ENCODE measurements at regions not wholly inside any gene's neighbourhood (a gene's known extent, or its start where the extent isn't known, plus 50 kb on each side); places are given as distances from the start of the nearest gene placed in this dataset.

DNA sequence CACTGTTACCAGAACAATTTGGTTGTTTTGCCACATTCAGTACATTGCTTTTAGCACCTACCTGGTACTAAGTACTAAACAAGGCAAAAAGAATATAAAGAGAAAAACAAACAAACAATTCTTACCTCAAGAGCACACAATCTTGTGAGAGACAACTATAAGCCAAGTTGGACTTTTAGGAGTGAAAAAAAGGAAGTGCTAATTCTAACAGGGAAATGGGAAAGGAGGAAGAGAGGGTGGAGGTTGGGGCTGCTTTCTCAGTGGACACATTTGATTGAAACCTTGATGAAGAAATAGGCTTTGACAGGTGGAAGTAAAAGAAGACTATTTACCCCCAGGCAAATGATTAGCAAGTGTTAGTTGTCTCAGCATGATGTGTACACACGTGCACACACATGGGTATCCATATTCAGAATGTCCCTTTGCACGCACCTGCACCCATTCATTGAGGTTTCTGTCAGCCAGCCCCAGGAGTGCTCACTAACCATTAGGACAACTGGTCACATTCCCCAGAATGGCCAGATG, 302.6 kb downstream of the ACTL7B start:
- H3K4me1 ChIP-seq (ENCODE audit: control insufficient read depth, low read length), result no peaks in the 10 kb centered on the region
- H3K9me2 ChIP-seq (replicated peaks; ENCODE audit: control insufficient read depth, low read length), result no peaks in the 10 kb centered on the region
- H4K20me1 ChIP-seq (ENCODE audit: control insufficient read depth, insufficient read depth, low read depth, low read length), result no peaks in the 10 kb centered on the region
- H3K4me2 ChIP-seq (ENCODE audit: low read length), result no peak overlapping the region
- no peaks in the 10 kb centered on the region for H3K79me2 ChIP-seq (ENCODE audit: control insufficient read depth, low read length)
- no peak for TF ChIP-seq EZH2phosphoT487 (IDR thresholded peaks at IDR 0.05; ENCODE audit: borderline replicate concordance, low read length)
- TF ChIP-seq, protein P1, sequence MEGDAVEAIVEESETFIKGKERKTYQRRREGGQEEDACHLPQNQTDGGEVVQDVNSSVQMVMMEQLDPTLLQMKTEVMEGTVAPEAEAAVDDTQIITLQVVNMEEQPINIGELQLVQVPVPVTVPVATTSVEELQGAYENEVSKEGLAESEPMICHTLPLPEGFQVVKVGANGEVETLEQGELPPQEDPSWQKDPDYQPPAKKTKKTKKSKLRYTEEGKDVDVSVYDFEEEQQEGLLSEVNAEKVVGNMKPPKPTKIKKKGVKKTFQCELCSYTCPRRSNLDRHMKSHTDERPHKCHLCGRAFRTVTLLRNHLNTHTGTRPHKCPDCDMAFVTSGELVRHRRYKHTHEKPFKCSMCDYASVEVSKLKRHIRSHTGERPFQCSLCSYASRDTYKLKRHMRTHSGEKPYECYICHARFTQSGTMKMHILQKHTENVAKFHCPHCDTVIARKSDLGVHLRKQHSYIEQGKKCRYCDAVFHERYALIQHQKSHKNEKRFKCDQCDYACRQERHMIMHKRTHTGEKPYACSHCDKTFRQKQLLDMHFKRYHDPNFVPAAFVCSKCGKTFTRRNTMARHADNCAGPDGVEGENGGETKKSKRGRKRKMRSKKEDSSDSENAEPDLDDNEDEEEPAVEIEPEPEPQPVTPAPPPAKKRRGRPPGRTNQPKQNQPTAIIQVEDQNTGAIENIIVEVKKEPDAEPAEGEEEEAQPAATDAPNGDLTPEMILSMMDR (IDR thresholded peaks at IDR 0.05; ENCODE audit: low read depth, low read length, poor library complexity, severe bottlenecking), result no peak
- no peaks in the 10 kb centered on the region for H3K9me3 ChIP-seq (ENCODE audit: control insufficient read depth, insufficient read depth, low read length)
- no peak overlapping the region for H3K27ac ChIP-seq (ENCODE audit: low read depth, low read length)
- no peak overlapping the region for H3K4me3 ChIP-seq (ENCODE audit: low read length)
- H3F3A ChIP-seq (ENCODE audit: control insufficient read depth, insufficient read depth), result no peaks in the 10 kb centered on the region
- H3K36me3 ChIP-seq (ENCODE audit: control insufficient read depth, low read length), result no peaks in the 10 kb centered on the region
- no peaks in the 10 kb centered on the region for H3K27me3 ChIP-seq (ENCODE audit: control insufficient read depth, low read length)

DNA sequence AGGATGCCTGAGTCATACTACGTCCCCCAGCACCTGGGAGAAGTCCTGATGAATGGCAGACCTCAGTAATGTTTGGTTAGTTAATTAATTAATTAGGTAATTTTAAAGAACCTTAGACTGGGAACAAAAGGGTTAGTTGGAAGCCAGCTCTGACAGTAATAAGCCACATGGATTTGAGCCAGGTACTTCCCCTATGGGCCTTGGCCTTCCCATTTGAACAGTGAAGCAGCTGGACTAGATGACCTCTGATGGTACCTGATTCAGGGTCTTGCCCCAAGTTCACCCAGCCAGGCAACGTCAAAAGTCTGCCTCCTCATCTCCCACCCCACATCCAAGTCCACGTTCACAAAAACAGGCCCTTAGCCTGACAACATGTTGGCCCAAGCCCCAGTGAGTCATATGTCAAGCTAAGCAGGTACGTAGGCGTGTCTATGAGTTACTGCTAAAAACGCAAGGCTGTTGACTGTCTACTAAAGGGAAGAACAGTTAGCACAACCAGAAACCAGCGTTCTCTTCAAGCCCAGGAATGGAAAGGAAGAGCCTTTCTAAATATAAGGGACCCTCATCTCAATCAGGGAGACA, 303.2 kb downstream of the ACTL7B start:
- H3K4me2 ChIP-seq (ENCODE audit: low read length), result no peak overlapping the region

DNA sequence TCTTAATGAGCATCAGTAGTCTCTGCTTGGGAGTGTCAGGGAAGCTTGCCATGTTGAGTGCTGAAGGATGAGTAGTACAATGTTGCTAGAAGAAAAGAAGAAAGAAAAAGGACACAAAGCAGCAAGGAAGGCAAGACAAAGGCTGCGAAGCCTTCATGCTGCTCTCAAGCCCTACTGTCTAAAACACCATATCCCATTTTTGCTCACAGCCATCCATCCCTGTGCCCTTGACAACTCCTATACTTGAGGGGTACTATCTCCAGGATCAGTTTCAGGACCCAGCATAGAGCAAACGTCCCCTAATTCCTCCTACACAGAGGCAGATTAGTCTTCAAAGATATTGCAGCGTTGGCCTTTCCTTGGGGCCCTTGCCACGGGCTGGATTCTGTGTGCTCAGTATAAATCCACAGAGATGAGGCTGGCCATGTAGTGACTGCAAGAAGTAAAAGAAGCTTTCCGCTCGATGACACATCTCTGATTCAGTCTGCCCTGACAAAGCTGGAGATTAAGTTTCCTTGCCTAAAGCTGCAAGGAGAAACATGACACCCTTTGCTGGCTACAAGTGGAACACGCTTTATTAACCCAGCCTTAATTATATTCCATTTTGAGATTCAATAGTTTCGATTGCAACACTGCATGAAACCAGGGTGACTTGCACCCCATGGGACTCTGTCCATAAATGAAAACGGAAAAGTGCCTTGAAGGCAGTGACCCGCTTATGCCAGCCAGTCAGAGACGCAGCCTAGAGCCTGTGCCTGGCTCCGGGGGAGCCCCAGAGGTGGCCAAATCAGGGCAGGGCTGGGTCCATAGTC, 304.6 kb downstream of the ACTL7B start:
- Histone ChIP-seq H3K79me2 (ENCODE audit: control insufficient read depth, low read length) (no peaks in the 10 kb centered on the region), H3K4me2 (ENCODE audit: low read length) (no peak overlapping the region), H3K9me2 (replicated peaks; ENCODE audit: control insufficient read depth, low read length) (no peaks in the 10 kb centered on the region), H3K27ac (ENCODE audit: low read depth, low read length) (no peak overlapping the region), H3K27me3 (ENCODE audit: control insufficient read depth, low read length) (no peaks in the 10 kb centered on the region), H3F3A (ENCODE audit: control insufficient read depth, insufficient read depth) (no peaks in the 10 kb centered on the region), H3K9me3 (ENCODE audit: control insufficient read depth, insufficient read depth, low read length) (no peaks in the 10 kb centered on the region), H3K36me3 (ENCODE audit: control insufficient read depth, low read length) (no peaks in the 10 kb centered on the region), H3K4me3 (ENCODE audit: low read length) (no peak overlapping the region), H3K4me1 (ENCODE audit: control insufficient read depth, low read length) (no peaks in the 10 kb centered on the region), H4K20me1 (ENCODE audit: control insufficient read depth, insufficient read depth, low read depth, low read length) (no peaks in the 10 kb centered on the region)
- TF ChIP-seq, protein P1 (IDR thresholded peaks at IDR 0.05; ENCODE audit: low read depth, low read length, poor library complexity, severe bottlenecking), result no peak
- TF ChIP-seq EZH2phosphoT487 (IDR thresholded peaks at IDR 0.05; ENCODE audit: borderline replicate concordance, low read length), result no peak

More for the DNA sequence above, 303.2 kb downstream of the ACTL7B start:
- no peak overlapping the region for H3K4me3 ChIP-seq (ENCODE audit: low read length)
- H3K27ac ChIP-seq (ENCODE audit: low read depth, low read length), result no peak overlapping the region
- no peaks in the 10 kb centered on the region for H3K36me3 ChIP-seq (ENCODE audit: control insufficient read depth, low read length)
- no peaks in the 10 kb centered on the region for H3F3A ChIP-seq (ENCODE audit: control insufficient read depth, insufficient read depth)
- no peaks in the 10 kb centered on the region for H3K4me1 ChIP-seq (ENCODE audit: control insufficient read depth, low read length)
- no peaks in the 10 kb centered on the region for H3K79me2 ChIP-seq (ENCODE audit: control insufficient read depth, low read length)
- H4K20me1 ChIP-seq (ENCODE audit: control insufficient read depth, insufficient read depth, low read depth, low read length), result no peaks in the 10 kb centered on the region
- H3K9me3 ChIP-seq (ENCODE audit: control insufficient read depth, insufficient read depth, low read length), result no peaks in the 10 kb centered on the region
- TF ChIP-seq EZH2phosphoT487 (IDR thresholded peaks at IDR 0.05; ENCODE audit: borderline replicate concordance, low read length), result no peak
- TF ChIP-seq, protein P1 (IDR thresholded peaks at IDR 0.05; ENCODE audit: low read depth, low read length, poor library complexity, severe bottlenecking), result no peak
- no peaks in the 10 kb centered on the region for H3K27me3 ChIP-seq (ENCODE audit: control insufficient read depth, low read length)
- H3K9me2 ChIP-seq (replicated peaks; ENCODE audit: control insufficient read depth, low read length), result no peaks in the 10 kb centered on the region
